ENCODE measurements at regions not wholly inside any gene's neighbourhood (a gene's known extent, or its start where the extent isn't known, plus 50 kb on each side); places are given as distances from the start of the nearest gene placed in this dataset.

- TF ChIP-seq CTCF (IDR thresholded peaks at IDR 0.05) (no peak), E2F4 (CRISPR knock-in tag; IDR thresholded peaks at IDR 0.05; ENCODE audit: borderline replicate concordance, low read depth) (no peak), SP1 (CRISPR knock-in tag; conservative IDR thresholded peaks at IDR 0.05) (no peak), MAX (CRISPR knock-in tag; IDR thresholded peaks at IDR 0.05) (no peak), AFF4 (CRISPR knock-in tag; IDR thresholded peaks at IDR 0.05; ENCODE audit: borderline replicate concordance) (no peak), ARID4B (CRISPR knock-in tag; IDR thresholded peaks at IDR 0.05; ENCODE audit: borderline replicate concordance) (no peak), CREM (CRISPR knock-in tag; IDR thresholded peaks at IDR 0.05) (no peak), MXD4 (CRISPR knock-in tag; IDR thresholded peaks at IDR 0.05; ENCODE audit: borderline replicate concordance) (no peak)
These were observed 211.0 kb upstream of the DPPA4 start for GRCh38 chr3:109548192-109548938.

All from WTC11 (cell line).